ENCODE measurements at regions not wholly inside any gene's neighbourhood (a gene's known extent, or its start where the extent isn't known, plus 50 kb on each side); places are given as distances from the start of the nearest gene placed in this dataset.
"Not testable (repeated sequence)": the region's sequence is repeated elsewhere in the genome, so short reads cannot be mapped to it uniquely, and the experiment has no call there.

DNA sequence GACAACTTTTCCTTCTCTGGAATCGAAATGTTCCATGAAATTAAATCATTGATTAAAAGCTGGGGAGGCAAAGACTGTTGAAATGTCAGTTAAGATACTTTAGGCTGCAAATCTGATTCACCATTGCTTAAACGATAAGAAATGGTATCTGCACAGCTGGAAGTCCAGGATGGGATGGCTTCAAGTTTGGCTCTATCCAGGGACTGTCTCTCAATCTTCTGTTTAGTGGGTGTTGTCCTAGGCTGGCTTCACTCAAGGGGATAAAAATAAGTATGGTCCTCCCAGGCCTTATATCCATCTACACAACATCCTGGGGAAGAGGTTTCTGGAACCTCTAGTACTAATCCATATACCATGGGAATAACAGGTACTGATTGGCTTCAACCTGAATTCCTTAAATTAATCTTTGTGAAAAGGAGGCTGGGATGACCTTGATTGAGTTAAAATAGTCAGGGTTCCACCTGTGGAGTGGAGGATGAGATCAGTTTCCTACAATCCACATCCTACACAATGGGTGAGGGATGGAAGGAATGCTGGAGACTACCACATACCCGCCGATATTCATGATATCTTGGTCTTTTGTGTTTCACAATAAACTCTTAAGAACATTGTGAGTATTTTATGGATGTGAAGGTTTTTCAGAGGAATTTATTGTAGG, 156.0 kb upstream of the L3MBTL4 start:
- H3K9me3 ChIP-seq = no peaks in the 10 kb centered on the region
- intact Hi-C loops (cut with DNase I, micrococcal nuclease) = no loop called here
- ATAC-seq = no peak
- H3K4me3 ChIP-seq = no peak overlapping the region
- TF ChIP-seq, protein P1, sequence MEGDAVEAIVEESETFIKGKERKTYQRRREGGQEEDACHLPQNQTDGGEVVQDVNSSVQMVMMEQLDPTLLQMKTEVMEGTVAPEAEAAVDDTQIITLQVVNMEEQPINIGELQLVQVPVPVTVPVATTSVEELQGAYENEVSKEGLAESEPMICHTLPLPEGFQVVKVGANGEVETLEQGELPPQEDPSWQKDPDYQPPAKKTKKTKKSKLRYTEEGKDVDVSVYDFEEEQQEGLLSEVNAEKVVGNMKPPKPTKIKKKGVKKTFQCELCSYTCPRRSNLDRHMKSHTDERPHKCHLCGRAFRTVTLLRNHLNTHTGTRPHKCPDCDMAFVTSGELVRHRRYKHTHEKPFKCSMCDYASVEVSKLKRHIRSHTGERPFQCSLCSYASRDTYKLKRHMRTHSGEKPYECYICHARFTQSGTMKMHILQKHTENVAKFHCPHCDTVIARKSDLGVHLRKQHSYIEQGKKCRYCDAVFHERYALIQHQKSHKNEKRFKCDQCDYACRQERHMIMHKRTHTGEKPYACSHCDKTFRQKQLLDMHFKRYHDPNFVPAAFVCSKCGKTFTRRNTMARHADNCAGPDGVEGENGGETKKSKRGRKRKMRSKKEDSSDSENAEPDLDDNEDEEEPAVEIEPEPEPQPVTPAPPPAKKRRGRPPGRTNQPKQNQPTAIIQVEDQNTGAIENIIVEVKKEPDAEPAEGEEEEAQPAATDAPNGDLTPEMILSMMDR (IDR thresholded peaks at IDR 0.05) = no peak
- H3K4me1 ChIP-seq (ENCODE audit: low read depth) = no peaks in the 10 kb centered on the region
- DNase-seq = no peak
- H3K36me3 ChIP-seq (ENCODE audit: low read depth) = no peaks in the 10 kb centered on the region

DNA sequence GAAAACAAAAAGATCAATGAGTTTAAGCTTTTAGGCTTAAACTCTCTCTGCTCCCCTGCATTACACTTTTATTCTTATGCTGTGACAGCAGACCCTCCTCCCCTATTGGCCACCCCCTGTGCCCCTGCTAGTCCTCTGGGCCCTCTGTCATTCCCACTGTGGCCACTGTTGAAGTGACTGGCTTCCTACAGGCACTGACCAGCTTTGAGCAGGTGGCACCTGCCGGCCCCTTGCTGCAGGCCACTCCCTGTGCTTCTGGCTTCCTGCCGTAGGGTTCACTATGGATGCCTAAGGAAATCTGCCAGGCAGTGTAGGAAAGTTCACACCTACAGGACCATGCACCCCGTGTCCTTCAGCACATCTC, 156.5 kb upstream of the L3MBTL4 start:
- intact Hi-C loops (cut with DNase I, micrococcal nuclease) = no loop called here
- DNase-seq = no peak
- no peaks in the 10 kb centered on the region for H3K9me3 ChIP-seq
- TF ChIP-seq, protein P1 (IDR thresholded peaks at IDR 0.05) = no peak
- no peak overlapping the region for H3K4me3 ChIP-seq
- no peaks in the 10 kb centered on the region for H3K4me1 ChIP-seq (ENCODE audit: low read depth)
- no peak for ATAC-seq
- no peaks in the 10 kb centered on the region for H3K36me3 ChIP-seq (ENCODE audit: low read depth)

DNA sequence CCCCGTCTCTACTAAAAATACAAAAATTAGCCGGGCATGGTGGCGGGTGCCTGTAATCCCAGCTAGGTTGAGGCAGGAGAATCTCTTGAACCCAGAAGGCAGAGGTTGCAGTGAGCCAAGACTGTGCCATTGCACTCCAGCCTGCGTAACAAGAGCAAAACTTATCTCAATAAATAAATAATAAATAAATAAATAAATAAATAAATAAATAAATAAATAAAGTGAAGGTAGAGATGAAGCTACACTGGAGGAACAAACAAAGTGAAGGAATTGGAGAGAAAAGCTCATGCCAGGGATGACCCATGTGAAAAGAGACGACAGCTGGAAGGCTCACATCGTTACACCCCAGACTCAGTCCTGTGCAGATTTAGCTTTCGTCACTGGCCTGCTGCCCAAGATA, 157.3 kb upstream of the ARHGAP28 start:
- DNase-seq; H3K36me3 ChIP-seq (ENCODE audit: low read depth); H3K4me3 ChIP-seq; ATAC-seq; H3K4me1 ChIP-seq (ENCODE audit: low read depth); H3K9me3 ChIP-seq; intact Hi-C loops (cut with DNase I, micrococcal nuclease): not testable (repeated sequence)

DNA sequence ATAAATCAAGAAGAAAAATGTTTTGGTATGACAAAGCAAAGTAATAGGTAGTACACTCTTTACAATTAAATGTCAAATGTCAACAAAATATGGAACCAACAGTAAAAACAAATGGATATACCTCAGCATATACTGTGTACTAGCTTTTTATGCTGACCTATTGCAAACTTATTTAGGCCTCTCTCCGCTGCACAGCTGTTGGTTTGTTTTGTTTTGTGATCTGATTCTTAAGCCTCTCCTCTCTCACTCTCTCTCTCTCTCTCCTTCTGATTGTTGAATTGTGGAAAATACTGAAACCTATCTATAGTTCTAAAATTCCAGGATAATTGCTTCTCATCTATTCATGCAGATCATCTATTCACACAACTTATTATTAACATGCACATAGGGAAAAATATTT, 154.9 kb upstream of the ARHGAP28 start:
- H3K4me3 ChIP-seq = no peak overlapping the region
- intact Hi-C loops (cut with DNase I, micrococcal nuclease) = no loop called here

DNA sequence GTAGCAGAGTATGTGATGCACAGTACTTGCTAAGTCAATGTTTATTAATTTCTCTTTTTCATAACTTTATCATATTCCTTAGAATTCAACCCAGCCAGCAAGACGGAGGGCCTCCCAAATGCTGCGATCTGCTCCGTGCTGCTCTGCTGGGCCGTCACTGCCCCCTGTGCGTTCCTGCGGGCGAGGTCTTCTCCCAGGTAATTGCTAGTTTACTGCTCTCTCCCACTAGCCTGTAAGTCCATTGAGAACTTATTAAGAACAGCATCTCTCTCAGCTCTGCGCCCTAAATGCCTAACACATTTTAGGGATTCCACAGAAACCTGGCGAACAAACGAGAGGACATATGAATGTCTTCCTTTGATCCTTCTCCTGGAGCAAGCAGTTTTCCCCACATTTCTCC, 153.6 kb upstream of the ARHGAP28 start:
- Histone ChIP-seq H3K4me1 (ENCODE audit: low read depth) (no peaks in the 10 kb centered on the region), H3K9me3 (no peaks in the 10 kb centered on the region), H3K36me3 (ENCODE audit: low read depth) (no peaks in the 10 kb centered on the region), H3K4me3 (no peak overlapping the region)
- ATAC-seq = no peak
- TF ChIP-seq, protein P1 (IDR thresholded peaks at IDR 0.05) = no peak
- no peak for DNase-seq
- intact Hi-C loops (cut with DNase I, micrococcal nuclease) = no loop called here

More for the DNA sequence above, 154.9 kb upstream of the ARHGAP28 start:
- no peak for DNase-seq
- no peak for ATAC-seq
- TF ChIP-seq, protein P1 (IDR thresholded peaks at IDR 0.05) = no peak
- Histone ChIP-seq H3K9me3 (no peaks in the 10 kb centered on the region), H3K4me1 (ENCODE audit: low read depth) (no peaks in the 10 kb centered on the region), H3K36me3 (ENCODE audit: low read depth) (no peaks in the 10 kb centered on the region)

DNA sequence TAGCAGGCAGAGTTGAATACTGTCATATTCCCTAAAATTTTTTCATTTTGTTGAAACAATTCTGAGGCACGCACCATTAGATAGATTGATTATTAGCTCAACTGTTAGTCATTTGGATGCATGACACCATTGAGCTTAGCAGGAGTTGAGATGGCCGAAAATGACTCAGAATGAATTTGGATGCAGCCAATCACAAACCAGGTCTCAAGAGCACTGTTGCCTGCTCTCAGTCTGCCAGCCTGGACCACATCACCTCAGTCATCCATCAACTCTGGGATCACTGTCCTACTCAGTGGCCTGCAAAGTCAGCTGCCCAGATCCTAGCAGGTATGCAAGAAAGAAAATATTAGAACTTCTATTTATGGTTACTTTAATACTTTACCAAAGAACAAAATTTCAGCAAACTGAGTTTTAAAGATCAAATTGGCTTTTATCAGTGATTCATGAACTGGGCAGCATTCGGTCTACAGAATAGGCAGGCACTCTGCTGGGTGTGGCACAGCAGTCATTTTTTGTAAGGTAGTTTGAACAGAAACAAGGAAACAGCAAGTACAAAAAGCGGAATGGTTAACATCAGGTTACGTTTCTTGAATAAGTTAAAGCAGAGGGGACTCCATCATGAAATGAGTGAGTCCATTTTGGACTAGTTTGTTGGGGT, 152.7 kb upstream of the ARHGAP28 start:
- no peak for DNase-seq
- no peak for ATAC-seq
- intact Hi-C loops (cut with DNase I, micrococcal nuclease) = no loop called here
- H3K4me3 ChIP-seq = no peak overlapping the region
- TF ChIP-seq, protein P1 (IDR thresholded peaks at IDR 0.05) = no peak
- H3K36me3 ChIP-seq (ENCODE audit: low read depth) = no peaks in the 10 kb centered on the region
- H3K9me3 ChIP-seq = no peaks in the 10 kb centered on the region
- H3K4me1 ChIP-seq (ENCODE audit: low read depth) = no peaks in the 10 kb centered on the region

All from mucosa of descending colon (tissue), 3 donors.